Lower leg skin (tissue), 4 donors: ENCODE measurements at regions not wholly inside any gene's neighbourhood (a gene's known extent, or its start where the extent isn't known, plus 50 kb on each side); places are given as distances from the start of the nearest gene placed in this dataset.

Experiments
- DNase-seq, 2 donors: peaks; one replicate each; pipeline ENCODE4 v3.0.0-alpha.2; 2019; ENCODE audit warnings: low spot score in 2 of 2
- H3K4me3 ChIP-seq: fragments of 200-600 bp; sonication (generic); 2 replicates; pipeline ENCODE4 v1.5.1; 2017; ENCODE audit warnings: mild to moderate bottlenecking, low read depth; ENCODE audit not compliant: poor library complexity, severe bottlenecking
- POLR2A ChIP-seq, 2 donors: fragments of 450-650 bp; IDR thresholded peaks; one replicate each; pipeline ENCODE4 v1.6.1; 2016 to 2017; ENCODE audit warnings: antibody characterized with exemption in 2 of 2, mild to moderate bottlenecking in 1 of 2, moderate library complexity in 1 of 2
- WGBS, 2 donors: methylation state at CpG; one replicate each; pipeline ENCODE4 v1.1.5; 2018; 5-methylcytosine and 5-hydroxymethylcytosine counted together
- intact Hi-C: fragments of 100-400 bp; cut with DNase I; formaldehyde crosslinking; loops from one replicate; pipeline ENCODE4 v1.15.0; 2023; ENCODE audit warnings: low total_unique reads
- TF ChIP-seq, protein P1 (sequence below), 3 donors: fragments of 450-650 bp; IDR thresholded peaks; one replicate each; pipeline ENCODE4 v1.5.1; 2016; ENCODE audit warnings: antibody characterized with exemption in 3 of 3, mild to moderate bottlenecking in 3 of 3, moderate library complexity in 2 of 3

DNA sequence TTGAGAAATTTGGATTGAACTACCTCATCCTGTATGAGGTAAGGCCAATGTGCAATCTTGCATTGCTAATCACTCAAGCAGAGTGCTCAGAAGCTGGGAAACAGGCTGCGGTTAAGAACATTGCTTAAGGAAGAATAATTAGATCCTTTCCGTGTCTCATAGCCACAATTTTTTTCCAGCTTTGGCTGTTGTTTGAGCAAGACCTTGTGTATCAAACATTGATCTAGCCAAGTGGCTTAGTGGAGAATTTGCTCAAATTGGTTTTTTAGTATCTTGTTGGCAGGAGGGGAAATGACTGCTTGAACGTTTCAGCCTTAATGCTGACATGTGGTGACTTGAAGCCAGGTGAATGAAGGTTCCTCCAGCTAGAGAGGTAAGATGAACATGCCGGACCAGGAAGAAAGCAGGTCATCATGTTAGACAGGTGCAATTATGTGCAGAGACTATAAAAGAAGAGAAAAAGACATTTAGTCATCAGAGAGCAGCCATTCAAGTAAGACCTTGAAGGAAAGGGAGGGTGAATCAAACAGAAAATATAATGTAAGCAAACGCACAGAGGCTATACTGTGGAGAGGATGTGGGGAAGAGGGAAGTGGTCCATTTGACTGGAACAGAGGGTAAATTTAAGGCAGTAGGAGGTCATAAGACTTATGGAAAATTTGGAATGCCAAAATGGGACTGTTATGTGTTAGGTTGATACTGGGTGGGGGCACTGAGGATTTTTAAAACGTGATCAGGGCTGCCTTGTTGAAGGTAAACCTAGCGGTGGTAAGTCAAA, 98.9 kb upstream of the CYP1B1 start:
- peak in 1 of 2 donors; percentile 58 for DNase-seq
- TF ChIP-seq, protein P1, sequence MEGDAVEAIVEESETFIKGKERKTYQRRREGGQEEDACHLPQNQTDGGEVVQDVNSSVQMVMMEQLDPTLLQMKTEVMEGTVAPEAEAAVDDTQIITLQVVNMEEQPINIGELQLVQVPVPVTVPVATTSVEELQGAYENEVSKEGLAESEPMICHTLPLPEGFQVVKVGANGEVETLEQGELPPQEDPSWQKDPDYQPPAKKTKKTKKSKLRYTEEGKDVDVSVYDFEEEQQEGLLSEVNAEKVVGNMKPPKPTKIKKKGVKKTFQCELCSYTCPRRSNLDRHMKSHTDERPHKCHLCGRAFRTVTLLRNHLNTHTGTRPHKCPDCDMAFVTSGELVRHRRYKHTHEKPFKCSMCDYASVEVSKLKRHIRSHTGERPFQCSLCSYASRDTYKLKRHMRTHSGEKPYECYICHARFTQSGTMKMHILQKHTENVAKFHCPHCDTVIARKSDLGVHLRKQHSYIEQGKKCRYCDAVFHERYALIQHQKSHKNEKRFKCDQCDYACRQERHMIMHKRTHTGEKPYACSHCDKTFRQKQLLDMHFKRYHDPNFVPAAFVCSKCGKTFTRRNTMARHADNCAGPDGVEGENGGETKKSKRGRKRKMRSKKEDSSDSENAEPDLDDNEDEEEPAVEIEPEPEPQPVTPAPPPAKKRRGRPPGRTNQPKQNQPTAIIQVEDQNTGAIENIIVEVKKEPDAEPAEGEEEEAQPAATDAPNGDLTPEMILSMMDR (IDR thresholded peaks at IDR 0.05), result no peak
- TF ChIP-seq POLR2A (IDR thresholded peaks at IDR 0.05), result no peak
- 53 to 55% methylated on average over 7 of the region's 7 CpGs for WGBS, 2 donors
- intact Hi-C loops, result no loop called here
- H3K4me3 ChIP-seq, result no peak overlapping the region

DNA sequence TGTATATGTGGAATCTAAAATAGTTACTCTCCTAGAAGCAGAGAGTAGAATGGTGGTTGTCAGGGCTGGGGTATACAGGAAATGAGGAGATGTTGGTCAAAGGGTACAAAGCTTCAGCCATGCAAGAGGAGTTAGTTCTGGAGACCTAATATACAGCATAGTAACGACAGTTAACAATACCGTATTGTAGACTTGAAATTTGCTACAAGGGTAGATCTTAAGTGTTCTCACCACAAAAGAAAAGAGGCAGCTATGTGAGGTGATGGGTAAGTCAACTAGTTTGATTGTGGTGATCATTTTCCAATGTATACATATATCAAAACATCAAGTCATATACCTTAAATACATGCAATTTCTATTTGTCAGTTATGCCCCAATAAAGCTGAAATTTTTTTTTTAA, 98.2 kb upstream of the CYP1B1 start:
- TF ChIP-seq, protein P1 (IDR thresholded peaks at IDR 0.05), result no peak
- no peak for TF ChIP-seq POLR2A (IDR thresholded peaks at IDR 0.05)
- DNase-seq, result no peak
- intact Hi-C loops, result no loop called here
- H3K4me3 ChIP-seq, result no peak overlapping the region
- WGBS, 2 donors, result 83 to 90% methylated on average over 2 of the region's 2 CpGs

DNA sequence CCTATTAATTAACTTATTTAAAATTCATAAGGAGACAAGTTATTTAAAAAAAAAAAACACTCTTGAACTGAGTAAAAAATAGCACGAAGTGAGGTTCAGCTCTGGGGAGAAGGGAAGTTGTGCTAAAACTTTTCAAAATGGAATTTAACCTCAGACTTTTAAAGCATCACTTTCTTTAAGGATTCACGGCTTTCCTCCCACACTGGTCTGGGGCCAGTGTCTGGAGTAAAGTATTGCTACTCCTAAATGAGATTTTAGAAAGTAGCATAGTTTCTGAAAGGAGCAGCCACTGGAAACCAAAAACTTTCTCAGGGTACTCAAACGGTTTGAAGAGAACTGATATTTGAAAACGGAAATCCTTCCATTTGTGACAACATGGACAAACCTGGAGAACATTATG, 97.7 kb upstream of the CYP1B1 start:
- DNase-seq, result no peak
- no peak overlapping the region for H3K4me3 ChIP-seq
- intact Hi-C loops, result no loop called here
- no peak for TF ChIP-seq POLR2A (IDR thresholded peaks at IDR 0.05)
- TF ChIP-seq, protein P1 (IDR thresholded peaks at IDR 0.05), result no peak
- WGBS, 2 donors, result 80 to 86% methylated on average over 4 of the region's 4 CpGs

DNA sequence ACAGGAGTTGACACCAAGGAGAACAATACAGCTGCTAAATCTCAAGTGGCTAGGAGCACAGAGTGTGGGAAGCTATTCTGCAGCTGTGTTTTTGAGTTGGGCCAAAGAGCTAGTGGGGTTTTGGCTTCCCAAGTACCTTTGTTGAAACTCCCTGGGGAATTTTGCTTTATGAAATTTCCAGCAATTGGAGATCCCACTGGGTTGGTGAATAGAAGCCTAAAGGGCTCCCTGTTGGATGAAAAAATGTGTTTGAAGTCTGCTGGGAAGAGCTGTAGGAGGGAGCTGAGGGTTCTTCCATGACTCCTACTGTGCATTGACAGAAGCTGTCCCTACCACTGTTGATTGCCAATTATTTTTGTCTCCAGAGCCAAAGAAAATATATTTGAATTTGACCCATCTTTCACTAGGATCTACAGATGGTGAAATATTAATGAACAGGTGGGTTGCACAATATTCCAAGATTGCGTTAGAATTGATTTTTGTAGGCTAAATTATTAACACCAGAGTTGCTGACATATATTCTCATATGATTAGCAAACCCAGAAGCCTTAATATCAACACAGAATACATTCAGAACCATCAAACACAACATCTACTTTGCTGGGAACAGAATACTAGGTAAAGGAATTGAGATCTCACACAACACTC, 95.4 kb upstream of the CYP1B1 start:
- no peak overlapping the region for H3K4me3 ChIP-seq
- intact Hi-C loops, result no loop called here
- TF ChIP-seq POLR2A (IDR thresholded peaks at IDR 0.05), result no peak
- TF ChIP-seq, protein P1 (IDR thresholded peaks at IDR 0.05), result no peak
- WGBS, 2 donors, result 57 to 69% methylated on average over 1 of the region's 1 CpG
- DNase-seq, result no peak

DNA sequence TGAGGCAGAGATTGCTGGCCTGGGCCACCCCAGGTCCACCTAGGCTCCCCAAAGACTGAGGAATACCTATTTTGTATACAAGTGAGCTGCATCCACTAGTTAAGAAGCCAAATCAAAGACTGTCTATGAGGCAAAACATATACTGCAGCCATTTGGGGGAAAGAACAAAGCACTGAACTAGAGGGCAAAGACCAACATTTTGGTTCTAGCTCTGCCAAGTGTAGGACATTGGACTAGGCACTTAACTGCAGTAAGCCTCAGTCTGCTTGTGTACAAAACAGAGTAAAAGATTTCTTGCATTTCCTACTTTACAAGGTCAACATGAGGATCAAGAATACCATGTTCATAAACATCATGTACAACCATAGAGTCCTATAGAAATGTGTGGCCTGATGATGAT, 94.8 kb upstream of the CYP1B1 start:
- TF ChIP-seq, protein P1 (IDR thresholded peaks at IDR 0.05), result no peak
- no peak for TF ChIP-seq POLR2A (IDR thresholded peaks at IDR 0.05)
- intact Hi-C loops, result no loop called here
- H3K4me3 ChIP-seq, result no peak overlapping the region
- DNase-seq, result no peak
